ENCODE measurements at regions not wholly inside any gene's neighbourhood (a gene's known extent, or its start where the extent isn't known, plus 50 kb on each side); places are given as distances from the start of the nearest gene placed in this dataset.

- ChIA-PET CTCF (no interaction called here), POLR2A (no interaction called here)
- Mint-ChIP-seq H3K4me3 (ENCODE audit: unreplicated experiment) (no peak overlapping the region), H3K9me3 (ENCODE audit: unreplicated experiment) (peaks cover 9% of the 10 kb centered on the region), H3K4me1 (ENCODE audit: low read depth, unreplicated experiment) (no peaks in the 10 kb centered on the region), H3K36me3 (ENCODE audit: insufficient read depth, unreplicated experiment) (no peaks in the 10 kb centered on the region), H3K27me3 (ENCODE audit: insufficient read depth, unreplicated experiment) (no peaks in the 10 kb centered on the region), H3K27ac (ENCODE audit: unreplicated experiment) (no peak overlapping the region)
- intact Hi-C loops (cut with micrococcal nuclease; ENCODE audit: unreplicated experiment): no loop called here
- no peaks in the 10 kb centered on the region for H3K4me1 ChIP-seq
- H3K4me3 ChIP-seq (ENCODE audit: low read depth, low read length): no peak overlapping the region
- no peaks in the 10 kb centered on the region for H3K27me3 ChIP-seq (replicated peaks; ENCODE audit: control insufficient read depth, insufficient read depth, low read length)
- DNase-seq: no peak
- no peaks in the 10 kb centered on the region for H3K9me3 ChIP-seq
- H3K36me3 ChIP-seq (ENCODE audit: control insufficient read depth, insufficient read depth, low read length): no peaks in the 10 kb centered on the region
- TF ChIP-seq CTCF (IDR thresholded peaks at IDR 0.05; ENCODE audit: insufficient read depth in 1 of 2, low read depth in 1 of 2, low read length in 1 of 2, severe bottlenecking in 1 of 2, unreplicated experiment in 1 of 2): no peak
- BruUV-seq (replicated peaks): no TSS peak
Observed at GRCh38 chr10:106278383-106278782, 886.1 kb downstream of the SORCS1 start.

GRCh38 chr10:106271237-106271636, 893.3 kb downstream of the SORCS1 start:
- Histone ChIP-seq H3K36me3 (ENCODE audit: control insufficient read depth, insufficient read depth, low read length) (no peaks in the 10 kb centered on the region), H3K4me1 (no peaks in the 10 kb centered on the region), H3K27me3 (replicated peaks; ENCODE audit: control insufficient read depth, insufficient read depth, low read length) (no peaks in the 10 kb centered on the region), H3K4me3 (ENCODE audit: low read depth, low read length) (no peak overlapping the region), H3K9me3 (no peaks in the 10 kb centered on the region)
- POLR2A ChIA-PET: no interaction called here
- DNase-seq: no peak
- Mint-ChIP-seq H3K4me1 (ENCODE audit: low read depth, unreplicated experiment) (no peaks in the 10 kb centered on the region), H3K4me3 (ENCODE audit: unreplicated experiment) (no peak overlapping the region), H3K36me3 (ENCODE audit: insufficient read depth, unreplicated experiment) (no peaks in the 10 kb centered on the region), H3K27ac (ENCODE audit: unreplicated experiment) (no peak overlapping the region), H3K27me3 (ENCODE audit: insufficient read depth, unreplicated experiment) (peaks cover 2% of the 10 kb centered on the region), H3K9me3 (ENCODE audit: unreplicated experiment) (no peaks in the 10 kb centered on the region)
- CTCF ChIA-PET: no interaction called here
- intact Hi-C loops (cut with micrococcal nuclease; ENCODE audit: unreplicated experiment): no loop called here
- no TSS peak for BruUV-seq (replicated peaks)
- TF ChIP-seq CTCF (IDR thresholded peaks at IDR 0.05; ENCODE audit: insufficient read depth in 1 of 2, low read depth in 1 of 2, low read length in 1 of 2, severe bottlenecking in 1 of 2, unreplicated experiment in 1 of 2): peak in 1 of 2 experiments; percentile 11

- no peaks in the 10 kb centered on the region for H3K4me1 Mint-ChIP-seq (ENCODE audit: low read depth, unreplicated experiment)
- no peak overlapping the region for H3K27ac Mint-ChIP-seq (ENCODE audit: unreplicated experiment)
- intact Hi-C loops (cut with micrococcal nuclease; ENCODE audit: unreplicated experiment): no loop called here
- TF ChIP-seq CTCF (IDR thresholded peaks at IDR 0.05; ENCODE audit: insufficient read depth in 1 of 2, low read depth in 1 of 2, low read length in 1 of 2, severe bottlenecking in 1 of 2, unreplicated experiment in 1 of 2): no peak
- DNase-seq: no peak
- no TSS peak for BruUV-seq (replicated peaks)
- Histone ChIP-seq H3K4me3 (ENCODE audit: low read depth, low read length) (no peak overlapping the region), H3K27me3 (replicated peaks; ENCODE audit: control insufficient read depth, insufficient read depth, low read length) (no peaks in the 10 kb centered on the region), H3K9me3 (no peaks in the 10 kb centered on the region), H3K4me1 (no peaks in the 10 kb centered on the region), H3K36me3 (ENCODE audit: control insufficient read depth, insufficient read depth, low read length) (no peaks in the 10 kb centered on the region)
- POLR2A ChIA-PET: no interaction called here
- H3K36me3 Mint-ChIP-seq (ENCODE audit: insufficient read depth, unreplicated experiment): no peaks in the 10 kb centered on the region
- no peaks in the 10 kb centered on the region for H3K9me3 Mint-ChIP-seq (ENCODE audit: unreplicated experiment)
- peaks cover 2% of the 10 kb centered on the region for H3K27me3 Mint-ChIP-seq (ENCODE audit: insufficient read depth, unreplicated experiment)
- CTCF ChIA-PET: no interaction called here
- no peak overlapping the region for H3K4me3 Mint-ChIP-seq (ENCODE audit: unreplicated experiment)
Observed at GRCh38 chr10:106268000-106268399, 896.5 kb downstream of the SORCS1 start.

All from Caco-2 (cell line).